ENCODE measurements at regions not wholly inside any gene's neighbourhood (a gene's known extent, or its start where the extent isn't known, plus 50 kb on each side); places are given as distances from the start of the nearest gene placed in this dataset.

- intact Hi-C loops (cut with DNase I) = no loop called here
- no peak for DNase-seq
- TF ChIP-seq, protein P1, sequence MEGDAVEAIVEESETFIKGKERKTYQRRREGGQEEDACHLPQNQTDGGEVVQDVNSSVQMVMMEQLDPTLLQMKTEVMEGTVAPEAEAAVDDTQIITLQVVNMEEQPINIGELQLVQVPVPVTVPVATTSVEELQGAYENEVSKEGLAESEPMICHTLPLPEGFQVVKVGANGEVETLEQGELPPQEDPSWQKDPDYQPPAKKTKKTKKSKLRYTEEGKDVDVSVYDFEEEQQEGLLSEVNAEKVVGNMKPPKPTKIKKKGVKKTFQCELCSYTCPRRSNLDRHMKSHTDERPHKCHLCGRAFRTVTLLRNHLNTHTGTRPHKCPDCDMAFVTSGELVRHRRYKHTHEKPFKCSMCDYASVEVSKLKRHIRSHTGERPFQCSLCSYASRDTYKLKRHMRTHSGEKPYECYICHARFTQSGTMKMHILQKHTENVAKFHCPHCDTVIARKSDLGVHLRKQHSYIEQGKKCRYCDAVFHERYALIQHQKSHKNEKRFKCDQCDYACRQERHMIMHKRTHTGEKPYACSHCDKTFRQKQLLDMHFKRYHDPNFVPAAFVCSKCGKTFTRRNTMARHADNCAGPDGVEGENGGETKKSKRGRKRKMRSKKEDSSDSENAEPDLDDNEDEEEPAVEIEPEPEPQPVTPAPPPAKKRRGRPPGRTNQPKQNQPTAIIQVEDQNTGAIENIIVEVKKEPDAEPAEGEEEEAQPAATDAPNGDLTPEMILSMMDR (IDR thresholded peaks at IDR 0.05) = no peak
- Histone ChIP-seq H3K9me3 (no peaks in the 10 kb centered on the region), H3K36me3 (no peaks in the 10 kb centered on the region), H3K4me3 (no peak overlapping the region), H3K27ac (no peak overlapping the region), H3K4me1 (peaks cover 5% of the 10 kb centered on the region), H3K27me3 (peaks cover 6% of the 10 kb centered on the region)
- no peak for ATAC-seq
Observed at GRCh38 chr4:54940996-54941865, 184.2 kb downstream of the KDR start.

- H3K27ac ChIP-seq = no peak overlapping the region
- TF ChIP-seq, protein P1 (IDR thresholded peaks at IDR 0.05) = no peak
- H3K36me3 ChIP-seq = no peaks in the 10 kb centered on the region
- DNase-seq (no peak), ATAC-seq (no peak)
- peaks cover 6% of the 10 kb centered on the region for H3K27me3 ChIP-seq
- intact Hi-C loops (cut with DNase I) = no loop called here
- H3K4me1 ChIP-seq = peaks cover 5% of the 10 kb centered on the region
- no peak overlapping the region for H3K4me3 ChIP-seq
- H3K9me3 ChIP-seq = no peaks in the 10 kb centered on the region
Observed at GRCh38 chr4:54937501-54937900, 187.9 kb downstream of the KDR start.

DNA sequence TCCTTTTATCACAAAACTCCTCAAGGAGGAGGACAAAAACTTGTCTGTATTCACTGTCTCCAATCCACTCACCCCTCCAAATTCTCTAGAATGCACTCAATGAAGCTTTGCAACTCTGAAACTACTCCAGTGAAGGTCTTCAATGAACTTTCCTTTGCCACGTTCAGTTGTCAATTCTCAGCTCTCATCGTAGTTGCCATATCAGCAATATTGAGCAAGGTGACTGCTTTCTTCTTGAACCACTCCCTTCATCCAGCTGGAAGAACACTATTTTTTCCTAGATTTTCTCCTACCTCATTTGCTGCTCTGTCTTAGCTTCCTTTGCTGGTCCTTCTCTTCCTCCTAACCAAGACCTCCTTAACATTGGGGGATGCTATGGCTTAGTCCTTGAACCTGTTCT is 191.8 kb downstream of the KDR start:
- H3K27me3 ChIP-seq = no peaks in the 10 kb centered on the region
- ATAC-seq = no peak
- no peaks in the 10 kb centered on the region for H3K9me3 ChIP-seq
- TF ChIP-seq, protein P1 (IDR thresholded peaks at IDR 0.05) = no peak
- intact Hi-C loops (cut with DNase I) = no loop called here
- H3K4me3 ChIP-seq = no peak overlapping the region
- H3K27ac ChIP-seq = no peak overlapping the region
- no peak for DNase-seq
- no peaks in the 10 kb centered on the region for H3K4me1 ChIP-seq
- no peaks in the 10 kb centered on the region for H3K36me3 ChIP-seq

DNA sequence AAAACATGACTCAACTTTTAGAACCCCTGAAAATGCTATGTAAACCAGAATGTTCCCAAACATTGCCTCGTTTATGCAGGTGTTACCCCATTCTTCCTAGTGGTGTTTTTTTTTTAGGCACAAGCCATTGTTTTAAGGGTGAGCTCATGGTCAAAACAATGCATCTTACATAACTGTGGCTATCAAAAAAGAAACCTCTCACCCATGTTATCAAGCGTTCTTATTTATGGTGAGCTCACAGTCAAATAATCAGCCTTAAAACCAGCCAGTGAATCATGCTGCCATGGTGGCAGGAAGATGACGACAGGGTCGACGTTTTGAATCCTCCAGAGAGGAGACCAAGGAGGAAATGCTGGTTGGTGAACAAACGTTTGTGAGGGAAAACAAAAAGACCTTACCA is 195.2 kb downstream of the KDR start:
- H3K27ac ChIP-seq = no peak overlapping the region
- H3K9me3 ChIP-seq = no peaks in the 10 kb centered on the region
- no peaks in the 10 kb centered on the region for H3K4me1 ChIP-seq
- ATAC-seq (no peak), DNase-seq (no peak)
- intact Hi-C loops (cut with DNase I) = no loop called here
- TF ChIP-seq, protein P1 (IDR thresholded peaks at IDR 0.05) = no peak
- H3K27me3 ChIP-seq = no peaks in the 10 kb centered on the region
- H3K36me3 ChIP-seq = no peaks in the 10 kb centered on the region
- H3K4me3 ChIP-seq = no peak overlapping the region

DNA sequence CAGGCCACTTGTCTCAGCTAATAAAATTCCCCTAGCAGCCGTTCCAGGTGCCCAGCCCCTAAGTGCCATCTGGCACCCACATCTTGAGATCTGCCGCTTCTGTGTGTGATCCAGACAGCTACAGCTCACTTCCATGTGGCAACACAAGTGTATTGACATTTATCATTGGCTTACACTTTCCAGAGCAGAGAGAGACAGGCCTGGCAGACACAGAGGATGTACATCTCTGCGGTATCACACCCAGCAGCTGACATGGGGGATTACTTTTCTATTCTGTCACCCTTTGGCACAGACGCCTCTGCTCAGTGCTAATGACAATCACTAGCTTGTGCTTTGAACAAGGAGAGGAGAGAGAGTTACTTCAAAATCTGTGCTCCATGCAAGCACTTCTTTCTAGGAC is 195.9 kb downstream of the KDR start:
- no peaks in the 10 kb centered on the region for H3K36me3 ChIP-seq
- H3K4me3 ChIP-seq = no peak overlapping the region
- H3K27me3 ChIP-seq = no peaks in the 10 kb centered on the region
- no peak for DNase-seq
- intact Hi-C loops (cut with DNase I) = no loop called here
- H3K27ac ChIP-seq = no peak overlapping the region
- TF ChIP-seq, protein P1 (IDR thresholded peaks at IDR 0.05) = no peak
- ATAC-seq = peak; percentile 31
- H3K4me1 ChIP-seq = no peaks in the 10 kb centered on the region
- no peaks in the 10 kb centered on the region for H3K9me3 ChIP-seq

Measured in upper lobe of right lung (tissue), 1 donor.